ENCODE measurements at regions not wholly inside any gene's neighbourhood (a gene's known extent, or its start where the extent isn't known, plus 50 kb on each side); places are given as distances from the start of the nearest gene placed in this dataset.

DNA sequence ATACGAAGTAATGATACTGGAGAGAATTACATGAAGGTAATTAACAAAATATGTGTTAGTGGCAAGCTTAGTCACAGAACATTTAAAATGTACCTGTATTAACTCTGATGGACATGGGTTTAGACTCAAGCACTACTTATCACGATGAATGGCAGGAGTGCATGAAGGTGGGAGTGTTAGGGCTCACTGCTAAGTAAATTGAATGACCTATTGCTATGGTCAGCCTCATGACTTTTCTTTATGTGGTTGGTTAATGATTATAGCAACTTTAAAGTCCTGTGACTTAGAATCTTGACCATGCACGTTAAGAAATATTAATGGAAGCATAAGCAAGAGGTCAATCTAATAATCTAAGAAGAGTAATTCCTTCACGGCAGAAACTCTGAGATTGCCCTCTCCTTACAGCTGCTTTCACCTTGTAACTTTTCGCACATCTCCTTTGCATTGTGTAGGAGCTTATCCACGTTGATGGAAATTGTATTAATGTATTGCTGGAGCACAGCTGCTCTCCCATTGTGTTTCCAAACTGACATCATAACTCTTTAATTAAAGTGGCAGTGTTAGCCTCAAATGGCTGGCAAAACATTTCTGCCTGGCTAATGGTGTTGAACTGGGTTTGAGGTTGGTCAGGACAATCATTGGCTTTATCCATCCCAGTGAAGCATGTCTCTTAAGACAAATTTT, 114.5 kb downstream of the RXFP2 start:
- no peak for DNase-seq (ENCODE audit: low read depth in 2 of 2)

- no peak for DNase-seq (ENCODE audit: low read depth in 2 of 2)
Observed at GRCh38 chr13:31859571-31859970, 120.2 kb downstream of the RXFP2 start.

- no peak for DNase-seq (ENCODE audit: low read depth in 2 of 2)
Observed at GRCh38 chr13:31860002-31860401, 120.7 kb downstream of the RXFP2 start.

DNA sequence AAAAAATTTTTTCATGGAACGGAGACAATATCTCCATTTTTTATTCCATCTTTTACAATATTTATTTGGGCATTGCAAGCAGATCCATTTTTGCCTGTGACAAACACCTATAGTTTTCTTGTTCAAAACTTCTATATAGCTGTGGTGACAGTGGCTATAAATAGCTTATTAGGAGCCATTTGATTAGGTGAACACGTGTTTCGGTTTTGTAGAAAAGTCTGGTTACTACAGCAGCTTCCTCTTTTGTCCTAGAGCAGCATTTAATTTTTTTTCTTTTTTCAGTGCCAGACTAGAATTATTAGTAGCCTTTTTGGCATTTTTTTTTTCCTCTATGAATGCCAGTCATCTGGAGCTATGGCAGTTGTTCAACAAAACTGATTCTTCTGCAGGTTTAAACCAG, 123.5 kb downstream of the RXFP2 start:
- DNase-seq (ENCODE audit: low read depth in 2 of 2), result no peak

DNA sequence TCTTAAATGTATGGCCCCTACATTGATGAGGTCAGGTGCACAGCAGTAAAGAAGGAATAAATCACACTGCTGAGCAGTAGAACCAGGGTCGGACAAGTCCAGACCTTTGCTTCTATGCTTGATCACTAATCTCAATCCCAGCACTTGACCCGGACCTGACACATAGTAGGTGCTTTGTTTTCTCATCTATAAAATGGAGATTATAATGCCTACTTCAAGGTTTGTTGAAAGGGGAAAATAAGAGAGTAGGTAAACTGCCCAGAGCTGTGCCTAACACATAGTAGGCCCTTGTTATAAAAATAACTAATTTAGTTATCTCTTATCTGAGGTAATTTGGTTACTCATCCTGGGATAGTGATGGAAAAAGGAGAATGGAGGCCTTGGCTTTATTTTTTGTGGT, 125.0 kb downstream of the RXFP2 start:
- no peak for DNase-seq (ENCODE audit: low read depth in 2 of 2)

GRCh38 chr13:31866099-31866498, 126.8 kb downstream of the RXFP2 start:
- no peak for DNase-seq (ENCODE audit: low read depth in 2 of 2)

- no peak for DNase-seq (ENCODE audit: low read depth in 2 of 2)
Observed at GRCh38 chr13:31867709-31868108, 128.4 kb downstream of the RXFP2 start.

GRCh38 chr13:31869582-31869981, 130.3 kb downstream of the RXFP2 start:
- no peak for DNase-seq (ENCODE audit: low read depth in 2 of 2)

- DNase-seq (ENCODE audit: low read depth in 2 of 2), result no peak
Observed at GRCh38 chr13:31870511-31870910, 131.2 kb downstream of the RXFP2 start.

DNA sequence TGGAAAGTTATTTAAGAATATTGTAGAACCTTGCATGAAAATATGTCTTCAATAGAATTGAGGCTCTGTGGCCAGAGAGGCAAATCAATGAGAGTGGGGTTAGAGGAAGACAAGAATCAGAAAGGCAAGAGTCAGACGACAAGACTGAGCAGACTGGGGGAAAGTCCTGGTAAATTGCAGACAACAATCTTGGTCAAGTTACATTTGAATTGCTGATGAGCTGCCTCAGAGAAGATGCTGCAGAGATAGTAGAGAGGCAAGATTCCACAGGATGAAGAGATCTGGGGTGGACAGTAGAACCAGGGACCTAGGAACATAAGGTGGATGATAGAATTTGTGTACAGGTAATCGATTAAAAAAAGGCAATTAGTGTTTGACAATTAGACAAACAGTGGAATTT, 133.8 kb downstream of the RXFP2 start:
- DNase-seq (ENCODE audit: low read depth in 2 of 2), result no peak

GRCh38 chr13:31875134-31875533, 135.8 kb downstream of the RXFP2 start:
- DNase-seq (ENCODE audit: low read depth in 2 of 2), result no peak

GRCh38 chr13:31878052-31878451, 138.7 kb downstream of the RXFP2 start:
- no peak for DNase-seq (ENCODE audit: low read depth in 2 of 2)

GRCh38 chr13:31878495-31878894, 139.2 kb downstream of the RXFP2 start:
- DNase-seq (ENCODE audit: low read depth in 2 of 2), result no peak

GRCh38 chr13:31878955-31879354, 139.6 kb downstream of the RXFP2 start:
- no peak for DNase-seq (ENCODE audit: low read depth in 2 of 2)

GRCh38 chr13:31880851-31881494, 141.6 kb downstream of the RXFP2 start:
- DNase-seq (ENCODE audit: low read depth in 2 of 2), result no peak

DNA sequence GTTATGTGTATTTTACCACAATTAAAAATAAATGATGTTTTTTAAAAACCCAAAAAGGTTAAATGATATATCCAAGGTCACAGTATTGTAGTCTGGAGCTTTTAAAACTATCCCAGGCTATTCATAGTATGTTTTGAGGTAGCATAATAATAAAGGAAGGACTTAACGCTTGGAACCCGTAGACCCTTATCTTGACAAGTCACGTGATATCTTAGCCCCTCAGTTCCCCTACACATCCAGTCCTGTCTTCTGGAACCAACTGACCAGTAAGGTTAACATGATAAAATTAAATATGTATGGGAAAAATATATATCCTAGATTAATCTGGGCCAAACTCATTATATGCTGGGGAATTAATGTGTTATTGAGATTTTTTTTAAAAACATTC, 142.2 kb downstream of the RXFP2 start:
- DNase-seq (ENCODE audit: low read depth in 2 of 2), result no peak

- DNase-seq (ENCODE audit: low read depth in 2 of 2), result no peak
Observed at GRCh38 chr13:31882794-31883193, 143.5 kb downstream of the RXFP2 start.

DNA sequence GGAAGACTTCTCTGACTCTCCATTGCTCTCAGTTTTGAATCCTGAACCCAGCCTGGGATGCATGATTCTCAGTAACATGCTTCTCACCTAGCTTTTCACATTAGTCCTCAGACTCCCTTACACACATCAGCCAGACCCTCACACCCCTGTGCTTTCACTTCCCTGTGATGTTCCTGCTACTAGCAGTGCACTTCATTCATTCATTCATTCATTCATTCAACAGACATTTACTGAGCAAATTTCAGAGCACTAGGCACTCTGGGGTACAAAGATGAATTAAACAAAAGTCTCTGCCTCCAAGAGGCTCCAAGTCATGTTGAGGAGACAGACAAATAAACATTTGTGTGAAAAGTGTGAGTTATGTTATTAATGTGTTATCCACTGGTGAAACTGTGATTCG, 145.2 kb downstream of the RXFP2 start:
- no peak for DNase-seq (ENCODE audit: low read depth in 2 of 2)

DNA sequence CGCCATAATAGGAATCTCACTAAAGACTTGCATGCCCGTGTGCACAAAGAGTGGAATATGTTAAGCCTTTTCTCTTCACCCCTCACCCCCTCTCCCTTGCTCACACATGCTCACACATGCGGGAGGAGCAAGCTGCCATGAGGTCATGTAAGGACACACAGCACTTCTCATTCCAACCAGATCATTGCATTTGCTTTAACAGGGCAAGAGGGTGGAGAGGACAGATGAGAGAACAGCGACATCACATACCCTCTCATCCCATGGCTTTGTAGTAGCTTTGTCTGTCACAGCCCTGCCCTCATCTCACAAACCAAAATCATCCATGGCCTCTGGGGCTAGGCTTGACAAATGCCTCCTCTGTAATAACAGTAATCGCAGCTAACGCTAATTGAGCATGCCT, 145.6 kb upstream of the FRY start:
- no peak for DNase-seq (ENCODE audit: low read depth in 2 of 2)

GRCh38 chr13:31887286-31887685, 144.3 kb upstream of the FRY start:
- DNase-seq (ENCODE audit: low read depth in 2 of 2), result no peak

- no peak for DNase-seq (ENCODE audit: low read depth in 2 of 2)
Observed at GRCh38 chr13:31890946-31891345, 140.6 kb upstream of the FRY start.

GRCh38 chr13:31891472-31891871, 140.1 kb upstream of the FRY start:
- no peak for DNase-seq (ENCODE audit: low read depth in 2 of 2)

- no peak for DNase-seq (ENCODE audit: low read depth in 2 of 2)
Observed at GRCh38 chr13:31894931-31895330, 136.6 kb upstream of the FRY start.

- no peak for DNase-seq (ENCODE audit: low read depth in 2 of 2)
Observed at GRCh38 chr13:31895691-31896090, 135.9 kb upstream of the FRY start.

Data from stimulated activated CD4-positive, alpha-beta T cell treated with anti-CD3 and anti-CD28 coated beads, Interleukin-1b, Interleukin-23, amount 100 ng/mL, for 1 hour (primary cell).